Osteoblast (primary cell): ENCODE measurements at regions not wholly inside any gene's neighbourhood (a gene's known extent, or its start where the extent isn't known, plus 50 kb on each side); places are given as distances from the start of the nearest gene placed in this dataset.
"Not testable (repeated sequence)": the region's sequence is repeated elsewhere in the genome, so short reads cannot be mapped to it uniquely, and the experiment has no call there.

Source experiments
- DNase-seq: peaks from one replicate; pipeline ENCODE4 v3.0.0; 2011; ENCODE audit warnings: low spot score, mixed read lengths; ENCODE audit not compliant: insufficient read length; ENCODE audit errors: missing footprints
- H2AFZ ChIP-seq: 2 replicates; pipeline ENCODE4 v1.6.0; 2011; ENCODE audit warnings: mild to moderate bottlenecking, low read length
- H3K27ac ChIP-seq: 2 replicates; pipeline ENCODE4 v1.5.1; 2011; ENCODE audit warnings: mild to moderate bottlenecking, low read depth, low read length, moderate library complexity
- H3K27me3 ChIP-seq: 2 replicates; pipeline ENCODE4 v1.6.0; 2012; ENCODE audit warnings: mild to moderate bottlenecking, control low read depth, inconsistent platforms, low read length, moderate library complexity; ENCODE audit not compliant: insufficient read depth
- H3K36me3 ChIP-seq: 2 replicates; pipeline ENCODE4 v1.5.1; 2011; ENCODE audit warnings: mild to moderate bottlenecking, low read length, control low read depth, moderate library complexity; ENCODE audit not compliant: insufficient read depth
- H3K4me1 ChIP-seq: 2 replicates; pipeline ENCODE4 v1.5.1; 2011; ENCODE audit warnings: mild to moderate bottlenecking, low read length, control low read depth, moderate library complexity; ENCODE audit not compliant: insufficient read depth
- H3K4me2 ChIP-seq: 2 replicates; pipeline ENCODE4 v1.6.0; 2011; ENCODE audit warnings: mild to moderate bottlenecking, low read length; ENCODE audit not compliant: insufficient read depth
- H3K4me3 ChIP-seq: fragments of 200-600 bp; sonication (generic); 3 replicates; pipeline ENCODE4 v1.5.1; 2012; ENCODE audit warnings: mild to moderate bottlenecking, low read length, inconsistent platforms; ENCODE audit not compliant: insufficient read depth
- H3K79me2 ChIP-seq: 2 replicates; pipeline ENCODE4 v1.6.0; 2012; ENCODE audit warnings: mild to moderate bottlenecking, low read length, control low read depth, inconsistent platforms; ENCODE audit not compliant: insufficient read depth
- H3K9me3 ChIP-seq: 2 replicates; pipeline ENCODE4 v1.5.1; 2011; ENCODE audit warnings: low read depth, low read length, control low read depth
- H4K20me1 ChIP-seq: 2 replicates; pipeline ENCODE4 v1.6.0; 2012; ENCODE audit warnings: mild to moderate bottlenecking, low read length, control low read depth; ENCODE audit not compliant: insufficient read depth
- TF ChIP-seq, protein P1 (sequence below): IDR thresholded peaks from 2 replicates; pipeline ENCODE4 v1.5.1; 2011; ENCODE audit warnings: mild to moderate bottlenecking, low read depth, low read length, moderate library complexity; ENCODE audit errors: extremely low read depth

DNA sequence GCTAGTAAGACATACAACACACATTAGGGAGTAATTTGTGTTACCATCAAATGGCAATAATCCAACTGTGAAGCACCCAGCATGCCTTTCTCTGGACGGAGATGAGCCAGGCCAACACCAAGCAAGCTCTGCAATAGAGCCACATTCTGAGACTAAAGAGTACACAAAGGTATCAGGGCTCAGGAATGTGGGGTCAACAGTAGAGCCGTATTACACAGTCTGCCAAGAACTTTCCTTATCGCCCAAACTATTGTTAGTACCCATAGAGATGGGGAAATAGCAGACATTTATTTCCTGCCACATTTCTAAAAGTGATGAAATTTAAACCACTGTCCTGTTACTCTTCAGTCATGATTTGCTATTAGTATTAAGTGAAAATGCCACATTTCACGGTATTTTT, 113.7 kb downstream of the BMP4 start:
- Histone ChIP-seq H4K20me1 (no peaks in the 10 kb centered on the region), H3K79me2 (no peaks in the 10 kb centered on the region), H3K4me3 (no peak overlapping the region), H3K9me3 (no peaks in the 10 kb centered on the region), H3K4me2 (no peak overlapping the region), H3K4me1 (peaks cover 5% of the 10 kb centered on the region), H3K36me3 (no peaks in the 10 kb centered on the region), H3K27ac (no peak overlapping the region), H2AFZ (no peak overlapping the region), H3K27me3 (peaks cover 3% of the 10 kb centered on the region)
- no peak for DNase-seq
- TF ChIP-seq, protein P1, sequence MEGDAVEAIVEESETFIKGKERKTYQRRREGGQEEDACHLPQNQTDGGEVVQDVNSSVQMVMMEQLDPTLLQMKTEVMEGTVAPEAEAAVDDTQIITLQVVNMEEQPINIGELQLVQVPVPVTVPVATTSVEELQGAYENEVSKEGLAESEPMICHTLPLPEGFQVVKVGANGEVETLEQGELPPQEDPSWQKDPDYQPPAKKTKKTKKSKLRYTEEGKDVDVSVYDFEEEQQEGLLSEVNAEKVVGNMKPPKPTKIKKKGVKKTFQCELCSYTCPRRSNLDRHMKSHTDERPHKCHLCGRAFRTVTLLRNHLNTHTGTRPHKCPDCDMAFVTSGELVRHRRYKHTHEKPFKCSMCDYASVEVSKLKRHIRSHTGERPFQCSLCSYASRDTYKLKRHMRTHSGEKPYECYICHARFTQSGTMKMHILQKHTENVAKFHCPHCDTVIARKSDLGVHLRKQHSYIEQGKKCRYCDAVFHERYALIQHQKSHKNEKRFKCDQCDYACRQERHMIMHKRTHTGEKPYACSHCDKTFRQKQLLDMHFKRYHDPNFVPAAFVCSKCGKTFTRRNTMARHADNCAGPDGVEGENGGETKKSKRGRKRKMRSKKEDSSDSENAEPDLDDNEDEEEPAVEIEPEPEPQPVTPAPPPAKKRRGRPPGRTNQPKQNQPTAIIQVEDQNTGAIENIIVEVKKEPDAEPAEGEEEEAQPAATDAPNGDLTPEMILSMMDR: no peak

DNA sequence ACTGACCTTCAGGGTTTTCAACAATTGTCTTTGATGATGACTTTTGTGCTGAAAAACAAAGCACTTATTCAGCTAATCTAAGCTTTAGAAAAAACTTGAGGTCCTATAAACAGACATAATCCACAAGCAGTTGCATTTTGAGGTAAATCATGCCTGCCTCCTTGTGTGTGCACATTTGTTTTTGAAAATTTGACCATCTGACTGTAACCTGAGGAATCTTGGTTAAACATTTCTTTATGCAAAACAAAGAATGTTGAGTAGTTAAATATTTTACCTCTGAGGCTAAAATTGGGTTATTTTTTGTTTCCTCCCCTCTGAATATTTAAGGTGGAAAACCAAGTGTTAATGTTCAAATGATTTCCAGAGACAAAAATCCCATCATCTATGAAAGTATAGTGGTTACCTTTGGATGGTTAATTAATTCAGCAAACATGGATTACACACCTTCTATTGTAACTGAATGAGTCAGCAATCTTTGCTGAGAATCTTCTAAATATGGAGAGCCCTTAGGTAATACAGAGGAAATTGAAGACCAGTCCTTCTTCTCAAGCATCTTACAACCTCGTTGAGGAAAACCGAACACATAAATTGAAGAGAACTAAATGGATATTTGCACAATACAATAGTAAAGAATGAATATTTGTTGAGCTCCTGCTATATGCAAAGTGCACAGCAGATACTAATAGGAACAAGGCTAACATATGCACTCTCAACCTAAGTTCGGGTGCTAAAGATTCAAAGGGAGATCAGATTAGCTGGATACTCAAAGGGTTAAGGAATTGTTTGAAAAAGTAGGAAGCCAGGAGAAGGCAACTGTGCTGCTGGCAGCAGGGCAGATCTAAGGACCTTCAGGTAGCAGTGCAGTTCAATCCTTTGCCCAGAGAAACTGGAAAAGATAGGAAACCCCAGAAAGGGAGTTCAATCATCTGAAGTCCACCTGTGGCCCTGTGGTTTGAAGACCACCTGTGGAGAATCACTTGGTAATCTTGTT, 115.2 kb downstream of the BMP4 start:
- Histone ChIP-seq H3K27ac (no peak overlapping the region), H3K4me2 (no peak overlapping the region)

DNA sequence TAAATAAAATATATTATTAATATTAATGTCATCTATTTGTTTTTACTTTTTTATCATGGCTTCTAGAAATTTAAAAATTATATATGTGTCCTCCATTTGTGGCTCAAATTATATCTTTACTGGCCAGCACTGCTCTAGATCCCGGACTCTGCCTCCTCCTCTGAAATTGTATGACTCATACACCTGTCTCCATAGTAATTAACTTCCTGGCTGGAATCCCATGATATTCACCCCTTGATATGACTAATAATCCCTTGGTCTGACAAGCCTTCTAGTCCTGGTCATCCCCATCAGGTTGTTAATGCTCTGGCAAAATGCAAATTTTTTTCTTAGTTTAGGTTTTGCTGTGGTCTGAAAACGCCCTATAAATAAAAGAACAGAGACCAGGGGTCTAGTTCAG, 116.2 kb downstream of the BMP4 start:
- DNase-seq: no peak
- H3K9me3 ChIP-seq: no peaks in the 10 kb centered on the region
- no peak overlapping the region for H3K27ac ChIP-seq
- no peak overlapping the region for H2AFZ ChIP-seq
- TF ChIP-seq, protein P1: no peak
- H3K4me2 ChIP-seq: no peak overlapping the region
- H3K4me3 ChIP-seq: no peak overlapping the region
- H3K79me2 ChIP-seq: no peaks in the 10 kb centered on the region
- H3K4me1 ChIP-seq: peaks cover 5% of the 10 kb centered on the region
- no peaks in the 10 kb centered on the region for H4K20me1 ChIP-seq
- H3K36me3 ChIP-seq: no peaks in the 10 kb centered on the region
- peaks cover 3% of the 10 kb centered on the region for H3K27me3 ChIP-seq

More for the DNA sequence above, 115.2 kb downstream of the BMP4 start:
- peaks cover 3% of the 10 kb centered on the region for H3K27me3 ChIP-seq
- H3K4me3 ChIP-seq: no peak overlapping the region
- H3K9me3 ChIP-seq: no peaks in the 10 kb centered on the region
- no peak for DNase-seq
- no peak overlapping the region for H2AFZ ChIP-seq
- TF ChIP-seq, protein P1: no peak
- H3K36me3 ChIP-seq: no peaks in the 10 kb centered on the region
- no peaks in the 10 kb centered on the region for H4K20me1 ChIP-seq
- peaks cover 5% of the 10 kb centered on the region for H3K4me1 ChIP-seq
- no peaks in the 10 kb centered on the region for H3K79me2 ChIP-seq

DNA sequence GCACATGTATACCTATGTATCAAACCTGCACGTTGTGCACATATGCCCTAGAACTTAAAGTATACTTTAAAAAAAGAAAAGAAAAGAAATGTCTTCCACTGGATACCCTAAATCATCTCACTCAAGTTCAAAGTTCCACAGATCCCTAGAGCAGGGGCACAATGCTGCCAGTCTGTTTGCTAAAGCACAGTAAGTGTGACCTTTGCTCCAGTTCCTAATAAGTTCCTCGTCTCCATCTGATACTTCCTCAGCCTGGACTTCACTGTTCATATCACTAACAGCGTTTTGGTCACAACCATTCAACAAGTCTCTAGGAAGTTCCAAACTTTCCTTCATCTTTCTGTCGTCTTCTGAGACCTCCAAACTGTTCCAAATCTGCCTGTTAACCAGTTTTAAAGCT, 118.3 kb downstream of the BMP4 start:
- no peaks in the 10 kb centered on the region for H3K9me3 ChIP-seq
- no peak for DNase-seq
- TF ChIP-seq, protein P1: no peak
- H3K27ac ChIP-seq: no peak overlapping the region
- no peaks in the 10 kb centered on the region for H4K20me1 ChIP-seq
- peaks cover 10% of the 10 kb centered on the region for H3K27me3 ChIP-seq
- no peak overlapping the region for H3K4me3 ChIP-seq
- H2AFZ ChIP-seq: no peak overlapping the region
- no peaks in the 10 kb centered on the region for H3K79me2 ChIP-seq
- no peak overlapping the region for H3K4me2 ChIP-seq
- H3K4me1 ChIP-seq: peaks cover 5% of the 10 kb centered on the region
- H3K36me3 ChIP-seq: no peaks in the 10 kb centered on the region

DNA sequence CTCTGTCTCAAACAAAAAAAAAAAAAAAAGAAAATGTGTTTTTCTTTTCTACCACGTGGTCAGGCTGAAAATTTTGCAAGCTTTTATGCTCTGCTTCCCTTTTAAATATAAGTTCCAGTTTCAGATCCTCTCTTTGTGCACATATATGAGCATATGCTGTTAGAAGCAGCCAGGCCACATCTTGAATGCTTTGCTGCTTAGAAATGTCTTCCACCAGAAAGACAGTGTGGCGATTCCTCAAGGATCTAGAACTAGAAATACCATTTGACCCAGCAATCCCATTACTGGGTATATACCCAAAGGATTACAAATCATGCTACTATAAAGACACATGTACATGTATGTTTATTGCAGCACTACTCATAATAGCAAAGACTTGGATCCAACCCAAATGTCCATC, 119.0 kb downstream of the BMP4 start:
- H3K79me2 ChIP-seq, H4K20me1 ChIP-seq, H3K36me3 ChIP-seq, H3K27ac ChIP-seq, H3K9me3 ChIP-seq, H3K4me3 ChIP-seq, H3K4me1 ChIP-seq, H3K4me2 ChIP-seq, H2AFZ ChIP-seq, DNase-seq: not testable (repeated sequence)
- H3K27me3 ChIP-seq: peaks cover 10% of the 10 kb centered on the region
